NOMO-1 treated with dmso at 0.1 percent for 144 hours (cell line): ENCODE measurements at regions not wholly inside any gene's neighbourhood (a gene's known extent, or its start where the extent isn't known, plus 50 kb on each side); places are given as distances from the start of the nearest gene placed in this dataset.

Source experiments
- DNase-seq: peaks from one replicate; lab custom pipeline; 2025; ENCODE audit not compliant: unreplicated experiment; lab: John Stamatoyannopoulos, UW

GRCh38 chr12:115473257-115473956 lies 789.4 kb upstream of the TBX3 start:
- DNase-seq, result no peak

GRCh38 chr12:115472852-115473251 lies 788.9 kb upstream of the TBX3 start:
- no peak for DNase-seq

- no peak for DNase-seq
These were observed 787.0 kb upstream of the TBX3 start for GRCh38 chr12:115470977-115471376.

- no peak for DNase-seq
These were observed 786.6 kb upstream of the TBX3 start for GRCh38 chr12:115470526-115470925.

- no peak for DNase-seq
These were observed 784.1 kb upstream of the TBX3 start for GRCh38 chr12:115468087-115468510.

- DNase-seq, result no peak
These were observed 783.6 kb upstream of the TBX3 start for GRCh38 chr12:115467531-115467930.

GRCh38 chr12:115466076-115466475 lies 782.1 kb upstream of the TBX3 start:
- DNase-seq, result no peak

GRCh38 chr12:115464661-115465060 lies 780.7 kb upstream of the TBX3 start:
- DNase-seq, result no peak

- DNase-seq, result no peak
These were observed 780.2 kb upstream of the TBX3 start for GRCh38 chr12:115464111-115464581.

GRCh38 chr12:115461401-115461800 lies 777.4 kb upstream of the TBX3 start:
- no peak for DNase-seq

- no peak for DNase-seq
These were observed 773.8 kb upstream of the TBX3 start for GRCh38 chr12:115457798-115458197.

GRCh38 chr12:115456946-115457689 lies 773.1 kb upstream of the TBX3 start:
- no peak for DNase-seq

GRCh38 chr12:115455268-115455681 lies 771.3 kb upstream of the TBX3 start:
- no peak for DNase-seq

GRCh38 chr12:115452751-115453281 lies 768.8 kb upstream of the TBX3 start:
- DNase-seq, result no peak

- no peak for DNase-seq
These were observed 768.1 kb upstream of the TBX3 start for GRCh38 chr12:115451780-115452736.

- DNase-seq, result no peak
These were observed 767.3 kb upstream of the TBX3 start for GRCh38 chr12:115451151-115451779.

- DNase-seq, result no peak
These were observed 766.7 kb upstream of the TBX3 start for GRCh38 chr12:115450710-115451109.

GRCh38 chr12:115450017-115450416 lies 766.0 kb upstream of the TBX3 start:
- DNase-seq, result no peak

- no peak for DNase-seq
These were observed 765.6 kb upstream of the TBX3 start for GRCh38 chr12:115449526-115449925.

- DNase-seq, result no peak
These were observed 760.4 kb upstream of the TBX3 start for GRCh38 chr12:115444346-115444745.
